ENCODE measurements at regions not wholly inside any gene's neighbourhood (a gene's known extent, or its start where the extent isn't known, plus 50 kb on each side); places are given as distances from the start of the nearest gene placed in this dataset.

DNA sequence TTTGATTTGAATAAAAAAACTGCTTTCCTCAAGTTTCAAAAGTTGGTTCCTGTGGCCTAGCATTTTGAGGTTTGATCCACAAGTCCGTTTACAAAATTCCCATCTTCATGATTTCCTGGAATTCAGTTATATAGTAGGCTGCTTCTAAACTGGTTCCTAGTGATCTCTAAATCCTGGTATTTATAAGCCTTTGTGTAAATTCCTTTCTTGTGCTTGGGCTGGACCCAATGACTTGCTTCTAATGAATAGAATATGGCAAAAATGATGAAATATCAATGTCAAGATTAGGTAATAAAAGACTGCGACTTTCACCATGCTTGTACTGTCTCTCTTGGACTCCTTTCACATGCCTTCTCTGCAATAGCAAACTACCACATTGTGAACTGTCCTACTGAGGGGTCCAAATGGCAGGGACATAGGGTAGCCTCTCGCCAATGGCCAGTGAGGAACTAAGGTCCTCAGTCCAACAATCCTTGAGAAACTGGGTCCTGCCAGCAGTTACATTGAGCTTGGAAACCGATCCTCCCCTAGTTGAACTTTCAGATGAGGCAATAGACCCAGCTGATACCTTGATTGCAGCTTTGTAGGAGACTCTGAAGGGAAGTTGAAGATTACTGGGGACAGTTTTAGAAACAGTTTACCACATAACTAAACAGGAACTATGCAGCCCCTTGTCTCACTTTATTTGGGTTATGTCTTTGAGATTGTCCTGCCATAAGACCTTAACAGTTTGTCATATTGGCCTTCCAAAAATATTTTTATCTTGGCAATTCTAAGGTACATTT, 303.9 kb upstream of the TBC1D5 start:
- intact Hi-C loops (cut with DNase I), result no loop called here
- ATAC-seq, result peak; percentile 42
- Histone ChIP-seq H3K36me3 (no peaks in the 10 kb centered on the region), H3K9me3 (no peaks in the 10 kb centered on the region), H3K4me3 (no peak overlapping the region), H3K27ac (no peak overlapping the region), H3K4me1 (no peaks in the 10 kb centered on the region), H3K27me3 (no peaks in the 10 kb centered on the region)
- no peak for DNase-seq
- TF ChIP-seq, protein P1, sequence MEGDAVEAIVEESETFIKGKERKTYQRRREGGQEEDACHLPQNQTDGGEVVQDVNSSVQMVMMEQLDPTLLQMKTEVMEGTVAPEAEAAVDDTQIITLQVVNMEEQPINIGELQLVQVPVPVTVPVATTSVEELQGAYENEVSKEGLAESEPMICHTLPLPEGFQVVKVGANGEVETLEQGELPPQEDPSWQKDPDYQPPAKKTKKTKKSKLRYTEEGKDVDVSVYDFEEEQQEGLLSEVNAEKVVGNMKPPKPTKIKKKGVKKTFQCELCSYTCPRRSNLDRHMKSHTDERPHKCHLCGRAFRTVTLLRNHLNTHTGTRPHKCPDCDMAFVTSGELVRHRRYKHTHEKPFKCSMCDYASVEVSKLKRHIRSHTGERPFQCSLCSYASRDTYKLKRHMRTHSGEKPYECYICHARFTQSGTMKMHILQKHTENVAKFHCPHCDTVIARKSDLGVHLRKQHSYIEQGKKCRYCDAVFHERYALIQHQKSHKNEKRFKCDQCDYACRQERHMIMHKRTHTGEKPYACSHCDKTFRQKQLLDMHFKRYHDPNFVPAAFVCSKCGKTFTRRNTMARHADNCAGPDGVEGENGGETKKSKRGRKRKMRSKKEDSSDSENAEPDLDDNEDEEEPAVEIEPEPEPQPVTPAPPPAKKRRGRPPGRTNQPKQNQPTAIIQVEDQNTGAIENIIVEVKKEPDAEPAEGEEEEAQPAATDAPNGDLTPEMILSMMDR (IDR thresholded peaks at IDR 0.05), result no peak

DNA sequence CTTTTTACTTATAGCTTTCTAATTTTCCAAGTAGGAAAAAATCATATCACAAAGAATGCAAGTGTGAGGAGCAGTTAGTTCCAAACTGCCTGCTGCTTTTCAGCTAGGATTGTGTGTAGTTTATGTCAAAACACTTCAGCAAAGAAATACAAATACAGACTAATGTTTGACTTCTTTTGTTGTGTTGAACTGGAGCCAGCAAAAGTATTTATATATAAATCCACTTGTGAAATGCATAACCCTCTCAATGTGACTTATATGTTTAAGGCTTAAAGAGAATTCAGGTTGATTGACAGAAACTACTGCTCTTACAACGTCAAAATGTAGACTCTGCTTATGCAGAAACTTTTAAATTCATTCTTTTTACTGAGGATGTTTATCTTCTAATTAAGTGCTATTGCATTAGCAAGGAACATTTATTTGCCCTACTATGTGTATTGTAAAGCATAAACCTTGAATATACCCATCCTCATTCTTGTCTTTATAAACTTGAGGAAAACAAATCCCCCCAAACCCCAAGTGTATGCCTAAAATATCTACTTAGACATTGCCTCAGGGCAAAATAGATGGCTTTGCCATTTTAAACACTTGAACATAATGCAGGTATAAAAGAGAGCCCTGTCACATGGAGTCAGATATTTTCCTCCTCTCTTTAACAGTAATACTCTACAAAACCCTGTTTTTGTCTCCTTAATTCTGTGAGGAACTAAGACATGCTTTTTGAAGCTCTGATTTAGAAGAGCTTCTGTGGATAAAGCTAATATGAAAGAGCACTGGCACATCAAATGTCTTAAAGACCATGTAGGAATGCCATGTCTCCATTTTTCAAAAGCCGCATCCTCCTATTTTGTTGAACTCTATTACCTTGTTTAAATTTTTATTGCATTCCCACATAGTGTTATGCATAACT, 302.8 kb upstream of the TBC1D5 start:
- no peak overlapping the region for H3K4me3 ChIP-seq
- no peaks in the 10 kb centered on the region for H3K36me3 ChIP-seq
- TF ChIP-seq, protein P1 (IDR thresholded peaks at IDR 0.05), result no peak
- H3K27ac ChIP-seq, result no peak overlapping the region
- no peaks in the 10 kb centered on the region for H3K9me3 ChIP-seq
- H3K27me3 ChIP-seq, result no peaks in the 10 kb centered on the region
- DNase-seq, result no peak
- ATAC-seq, result no peak
- intact Hi-C loops (cut with DNase I), result no loop called here
- no peaks in the 10 kb centered on the region for H3K4me1 ChIP-seq

DNA sequence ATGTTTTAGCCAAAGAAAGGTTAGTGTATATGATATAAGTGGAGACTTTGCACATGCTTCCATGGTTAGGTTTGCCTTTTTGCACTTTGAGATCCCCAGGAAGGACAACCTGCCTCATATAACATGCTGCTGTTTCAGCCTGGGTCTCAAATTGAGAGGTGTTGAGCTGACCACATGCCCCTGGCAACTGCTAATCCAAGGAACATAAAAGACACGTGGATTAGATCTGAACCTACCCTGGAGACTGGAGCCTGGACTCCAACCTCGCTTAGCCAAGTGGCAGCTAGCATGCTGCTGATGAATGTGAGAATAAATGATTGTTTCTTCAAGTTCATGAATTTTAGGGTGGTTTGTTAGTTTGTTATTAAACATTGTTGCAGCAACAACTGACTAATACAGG, 301.8 kb upstream of the TBC1D5 start:
- H3K4me3 ChIP-seq, result no peak overlapping the region

DNA sequence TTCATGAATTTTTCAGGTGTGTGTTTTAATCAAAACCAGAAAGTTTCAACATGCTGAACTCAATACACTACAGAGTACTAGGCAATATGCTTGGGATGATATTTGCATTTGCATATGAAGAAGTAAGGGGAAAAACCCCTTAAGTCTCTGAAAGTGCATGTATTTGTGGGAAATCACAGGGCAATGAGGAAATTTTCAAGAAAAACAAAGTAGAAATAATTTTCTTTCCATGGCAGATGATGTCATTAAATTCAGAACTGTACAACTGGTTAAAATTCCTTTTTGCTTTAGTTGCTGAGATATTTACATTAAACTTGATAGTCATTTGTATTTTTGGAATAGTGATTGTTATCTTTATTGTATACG, 294.0 kb upstream of the TBC1D5 start:
- Histone ChIP-seq H3K27me3 (no peaks in the 10 kb centered on the region), H3K9me3 (no peaks in the 10 kb centered on the region), H3K36me3 (no peaks in the 10 kb centered on the region), H3K4me1 (no peaks in the 10 kb centered on the region), H3K27ac (no peak overlapping the region), H3K4me3 (no peak overlapping the region)
- intact Hi-C loops (cut with DNase I), result no loop called here
- TF ChIP-seq, protein P1 (IDR thresholded peaks at IDR 0.05), result no peak
- ATAC-seq, result no peak
- DNase-seq, result no peak

More for the DNA sequence above, 301.8 kb upstream of the TBC1D5 start:
- intact Hi-C loops (cut with DNase I), result no loop called here
- TF ChIP-seq, protein P1 (IDR thresholded peaks at IDR 0.05), result no peak
- Histone ChIP-seq H3K36me3 (no peaks in the 10 kb centered on the region), H3K27ac (no peak overlapping the region), H3K4me1 (no peaks in the 10 kb centered on the region), H3K9me3 (no peaks in the 10 kb centered on the region), H3K27me3 (no peaks in the 10 kb centered on the region)
- ATAC-seq, result no peak
- no peak for DNase-seq

DNA sequence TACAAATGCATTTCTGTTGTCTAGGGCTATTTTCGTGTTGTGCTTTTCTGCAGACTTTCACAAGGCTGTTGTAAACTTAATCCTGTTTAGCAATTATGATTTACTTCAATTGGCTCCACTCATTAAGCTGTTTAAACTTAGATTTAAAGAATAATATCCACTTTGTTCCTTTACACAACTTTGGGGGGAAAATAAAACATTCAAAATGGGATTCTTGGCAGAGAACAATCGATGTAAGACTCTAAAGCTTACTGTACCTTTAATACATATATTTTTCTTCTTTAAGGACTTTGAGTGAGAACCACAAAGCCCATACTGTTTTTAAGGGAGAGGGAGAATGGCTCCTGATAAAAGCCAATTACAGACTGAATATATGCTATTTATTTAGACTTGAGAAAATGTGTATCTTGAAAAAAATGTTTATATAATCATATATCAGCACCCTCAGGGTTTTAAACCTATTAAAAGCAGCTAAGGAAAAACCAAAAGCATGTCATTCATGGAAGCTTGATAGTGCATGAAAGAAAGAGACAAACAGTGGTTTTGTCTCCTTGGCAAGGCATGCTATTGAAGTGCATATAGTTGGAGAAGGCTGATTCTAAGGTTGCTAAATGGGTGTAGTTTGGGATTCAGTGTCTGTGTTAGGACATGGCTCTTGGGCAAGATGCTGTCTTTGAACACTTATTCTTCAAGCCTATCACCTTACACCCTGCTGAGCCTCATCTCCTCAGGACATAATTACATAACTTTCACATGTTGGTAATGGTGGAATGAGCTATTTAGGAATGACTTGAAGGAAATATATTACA, 293.4 kb upstream of the TBC1D5 start:
- DNase-seq (no peak), ATAC-seq (no peak)
- Histone ChIP-seq H3K9me3 (no peaks in the 10 kb centered on the region), H3K36me3 (no peaks in the 10 kb centered on the region), H3K27ac (no peak overlapping the region), H3K4me3 (no peak overlapping the region), H3K4me1 (no peaks in the 10 kb centered on the region), H3K27me3 (no peaks in the 10 kb centered on the region)
- intact Hi-C loops (cut with DNase I), result no loop called here
- TF ChIP-seq, protein P1 (IDR thresholded peaks at IDR 0.05), result no peak

Data from upper lobe of right lung (tissue), 1 donor.